ENCODE measurements at regions not wholly inside any gene's neighbourhood (a gene's known extent, or its start where the extent isn't known, plus 50 kb on each side); places are given as distances from the start of the nearest gene placed in this dataset.

DNA sequence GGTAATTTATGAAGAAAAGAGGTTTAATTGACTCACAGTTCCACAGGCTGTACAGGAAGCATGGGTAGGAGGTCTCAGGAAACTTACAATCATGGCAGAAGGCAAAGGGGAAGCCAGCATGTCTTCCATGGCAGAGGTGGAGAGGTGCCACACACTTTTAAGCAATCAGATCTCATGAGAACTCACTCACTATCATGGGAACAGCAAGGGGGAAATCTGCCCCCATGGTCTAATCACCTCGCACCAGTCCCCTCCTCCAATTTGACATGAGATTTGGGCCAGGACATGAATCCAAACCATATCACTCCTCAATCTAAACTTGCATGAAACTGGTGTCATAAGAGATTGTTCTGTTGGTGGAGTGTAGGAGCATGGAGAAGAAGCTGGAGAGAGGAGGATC is 51.6 kb upstream of the CCN6 start:
- TF ChIP-seq POLR2A (IDR thresholded peaks at IDR 0.05) = no peak
- TF ChIP-seq, protein P1, sequence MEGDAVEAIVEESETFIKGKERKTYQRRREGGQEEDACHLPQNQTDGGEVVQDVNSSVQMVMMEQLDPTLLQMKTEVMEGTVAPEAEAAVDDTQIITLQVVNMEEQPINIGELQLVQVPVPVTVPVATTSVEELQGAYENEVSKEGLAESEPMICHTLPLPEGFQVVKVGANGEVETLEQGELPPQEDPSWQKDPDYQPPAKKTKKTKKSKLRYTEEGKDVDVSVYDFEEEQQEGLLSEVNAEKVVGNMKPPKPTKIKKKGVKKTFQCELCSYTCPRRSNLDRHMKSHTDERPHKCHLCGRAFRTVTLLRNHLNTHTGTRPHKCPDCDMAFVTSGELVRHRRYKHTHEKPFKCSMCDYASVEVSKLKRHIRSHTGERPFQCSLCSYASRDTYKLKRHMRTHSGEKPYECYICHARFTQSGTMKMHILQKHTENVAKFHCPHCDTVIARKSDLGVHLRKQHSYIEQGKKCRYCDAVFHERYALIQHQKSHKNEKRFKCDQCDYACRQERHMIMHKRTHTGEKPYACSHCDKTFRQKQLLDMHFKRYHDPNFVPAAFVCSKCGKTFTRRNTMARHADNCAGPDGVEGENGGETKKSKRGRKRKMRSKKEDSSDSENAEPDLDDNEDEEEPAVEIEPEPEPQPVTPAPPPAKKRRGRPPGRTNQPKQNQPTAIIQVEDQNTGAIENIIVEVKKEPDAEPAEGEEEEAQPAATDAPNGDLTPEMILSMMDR (IDR thresholded peaks at IDR 0.05) = no peak

Data from body of pancreas (tissue), 4 donors.